GM19372 (cell line): ENCODE measurements at regions not wholly inside any gene's neighbourhood (a gene's known extent, or its start where the extent isn't known, plus 50 kb on each side); places are given as distances from the start of the nearest gene placed in this dataset.

Experiments used
- ATAC-seq: cut with Tn5 transposase; IDR thresholded peaks from one replicate; pipeline ENCODE4 v1.9.1; 2021; ENCODE audit warnings: mild to moderate bottlenecking, low read depth, moderate library complexity; ENCODE audit not compliant: unreplicated experiment

DNA sequence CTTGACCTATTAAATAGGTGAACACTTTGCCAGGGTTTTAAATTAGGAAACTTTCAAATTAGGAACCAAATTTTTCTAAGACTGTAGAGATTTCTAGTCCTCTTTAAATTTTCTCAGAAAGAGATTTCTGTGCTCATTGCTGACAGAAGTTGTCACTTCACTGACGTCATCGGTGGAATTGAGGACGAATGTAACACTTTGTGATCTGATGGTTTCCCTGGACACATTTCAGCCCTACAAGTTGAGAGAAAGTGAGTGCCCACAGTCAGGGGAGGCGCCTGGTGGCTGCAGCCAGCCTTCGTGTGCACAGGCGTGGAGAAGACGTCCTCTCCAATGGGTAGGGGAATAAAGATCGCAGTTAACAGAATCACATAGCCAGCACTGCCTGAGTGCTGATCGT, 396.5 kb upstream of the TSHZ3 start:
- ATAC-seq: no peak

DNA sequence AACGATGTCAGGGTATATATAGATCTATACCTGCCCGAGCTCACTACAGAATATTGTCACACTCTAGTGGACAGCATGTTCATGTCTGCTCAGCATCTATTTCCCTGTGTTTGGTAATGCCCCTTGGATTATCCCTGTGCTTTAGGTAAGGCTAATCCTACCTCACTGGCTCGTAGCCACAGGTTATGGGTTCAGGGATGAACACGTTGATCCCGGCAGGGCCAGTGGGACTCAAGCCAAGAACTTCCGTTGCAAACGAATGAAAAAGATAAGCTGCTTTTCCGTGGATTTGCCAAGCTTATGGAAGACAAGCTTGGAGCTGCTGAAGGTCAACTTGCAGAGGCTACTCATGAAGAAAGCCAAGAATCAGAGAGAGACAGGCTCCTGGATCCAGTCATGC, 400.0 kb upstream of the TSHZ3 start:
- ATAC-seq: no peak

DNA sequence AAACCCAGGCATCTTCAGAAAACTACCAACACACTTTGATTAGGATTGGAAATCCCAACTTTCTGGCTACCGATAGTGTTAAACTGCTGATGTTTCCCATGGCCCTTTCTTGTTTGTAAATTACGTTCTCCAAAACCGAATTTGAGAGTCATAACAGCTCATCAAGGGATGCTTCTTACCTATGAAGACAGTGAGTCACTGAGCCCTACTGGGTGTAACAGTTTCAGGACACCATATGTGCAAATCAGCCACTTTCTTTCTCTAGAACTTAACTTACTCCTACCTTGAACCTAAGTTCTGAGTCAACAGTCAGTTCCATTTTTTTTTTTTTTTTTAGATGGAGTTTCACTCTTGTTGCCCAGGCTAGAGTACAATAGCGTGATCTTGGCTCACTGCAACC, 410.1 kb upstream of the TSHZ3 start:
- ATAC-seq: no peak

DNA sequence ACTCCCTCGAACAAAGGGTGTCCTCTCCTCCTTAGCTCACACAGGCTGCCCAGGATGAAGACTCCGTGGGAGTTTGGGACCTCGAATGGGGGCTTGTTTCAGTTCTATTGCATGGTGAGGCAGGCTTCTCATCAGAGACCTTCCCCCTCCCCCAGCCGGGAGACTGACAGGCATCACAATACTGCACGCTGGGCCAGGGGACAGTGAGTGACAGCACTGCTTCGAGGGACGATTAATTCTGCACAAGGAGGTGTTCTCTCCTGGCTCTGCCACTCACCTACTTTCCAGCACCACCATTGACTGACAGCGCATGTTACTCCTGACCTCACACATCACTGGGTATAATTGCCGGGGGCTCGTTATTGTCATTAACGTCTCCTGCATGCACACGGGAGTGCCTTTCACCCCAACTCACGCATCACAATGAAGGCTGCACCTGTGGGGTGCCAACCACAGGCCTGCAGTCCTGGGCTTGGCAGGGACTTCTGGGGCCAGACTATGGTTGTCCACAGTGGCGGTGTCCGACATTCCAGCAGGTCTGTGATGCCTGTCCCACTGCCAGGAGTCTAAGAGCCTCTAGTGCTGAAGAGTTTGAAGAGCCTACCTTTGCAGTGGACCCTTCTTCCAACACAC, 412.2 kb upstream of the TSHZ3 start:
- no peak for ATAC-seq

DNA sequence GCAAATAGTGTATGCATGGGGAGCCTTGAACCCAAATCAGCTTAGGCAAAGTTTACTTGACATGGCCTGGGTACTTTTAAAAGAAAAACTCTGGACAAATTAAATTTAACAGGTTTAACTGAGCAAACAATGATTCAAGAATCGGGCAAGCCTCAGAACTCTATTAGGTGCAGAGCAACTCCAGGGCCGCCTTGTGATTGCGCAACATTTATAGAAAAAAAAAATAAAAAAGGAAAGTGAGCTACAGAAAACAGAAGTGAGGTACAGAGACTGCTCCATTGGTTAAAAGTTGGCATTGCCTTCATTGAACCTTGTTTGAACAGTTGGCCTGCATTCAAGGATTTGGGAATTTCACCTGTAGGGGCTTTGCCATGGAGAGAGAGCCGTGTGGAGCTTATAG, 421.0 kb upstream of the TSHZ3 start:
- no peak for ATAC-seq

DNA sequence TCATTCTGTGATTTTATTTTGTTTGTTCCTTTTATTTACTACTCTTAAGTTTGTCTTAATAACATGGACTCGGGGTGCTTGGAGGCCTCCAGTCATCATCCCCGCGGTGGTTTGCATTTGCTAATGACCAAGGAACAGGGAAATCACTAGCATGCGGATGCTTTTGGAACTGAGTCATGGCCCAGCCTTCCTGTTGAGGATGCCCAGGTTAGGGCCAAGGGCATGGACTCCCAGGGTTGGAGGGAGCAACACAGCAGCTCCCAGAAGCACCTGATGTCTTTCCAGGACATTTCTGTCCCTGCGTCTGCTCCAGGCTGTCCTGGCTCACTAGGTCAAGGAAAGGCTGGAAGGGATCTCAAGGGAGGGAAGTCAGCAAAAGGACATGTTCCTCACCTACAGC, 423.7 kb upstream of the TSHZ3 start:
- ATAC-seq: no peak

DNA sequence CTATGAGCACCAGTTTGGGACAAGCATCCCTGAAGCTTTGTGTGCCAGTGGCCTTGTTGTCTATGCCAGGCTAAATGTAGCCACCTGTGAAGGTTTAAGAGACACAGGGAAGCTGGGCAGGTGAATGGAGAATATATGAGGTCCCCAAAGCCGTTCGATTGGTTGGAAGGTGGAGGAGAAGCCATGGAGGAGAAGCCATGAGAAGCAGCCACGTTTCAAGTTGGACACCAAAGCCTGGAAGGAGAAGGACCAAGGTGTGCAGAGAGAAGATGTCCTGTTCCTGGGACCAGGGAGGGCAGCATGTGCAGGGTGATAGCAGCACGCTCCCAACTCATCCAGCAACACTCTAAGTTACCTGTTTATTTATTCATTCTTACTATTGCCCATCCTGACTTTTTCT, 432.3 kb upstream of the TSHZ3 start:
- no peak for ATAC-seq

DNA sequence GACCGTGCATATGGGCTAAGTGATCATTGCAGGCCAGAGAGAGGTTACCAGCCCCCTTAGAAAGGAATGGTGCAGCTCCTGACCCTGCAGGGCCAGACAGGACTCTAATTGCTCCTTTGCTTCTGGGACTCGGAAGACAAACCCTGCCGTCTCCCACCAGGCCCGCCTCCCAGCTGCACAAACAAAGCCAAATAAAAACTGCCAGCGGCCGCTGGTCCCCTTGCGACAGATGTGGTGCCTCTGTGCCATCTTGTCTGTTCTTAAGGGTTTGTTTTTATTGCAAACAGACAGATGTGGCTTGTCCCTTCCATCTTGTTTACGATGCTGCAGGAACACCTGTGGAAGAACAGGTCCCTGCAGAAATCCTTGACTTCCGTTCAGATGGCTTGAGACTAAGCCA, 434.4 kb upstream of the TSHZ3 start:
- no peak for ATAC-seq

DNA sequence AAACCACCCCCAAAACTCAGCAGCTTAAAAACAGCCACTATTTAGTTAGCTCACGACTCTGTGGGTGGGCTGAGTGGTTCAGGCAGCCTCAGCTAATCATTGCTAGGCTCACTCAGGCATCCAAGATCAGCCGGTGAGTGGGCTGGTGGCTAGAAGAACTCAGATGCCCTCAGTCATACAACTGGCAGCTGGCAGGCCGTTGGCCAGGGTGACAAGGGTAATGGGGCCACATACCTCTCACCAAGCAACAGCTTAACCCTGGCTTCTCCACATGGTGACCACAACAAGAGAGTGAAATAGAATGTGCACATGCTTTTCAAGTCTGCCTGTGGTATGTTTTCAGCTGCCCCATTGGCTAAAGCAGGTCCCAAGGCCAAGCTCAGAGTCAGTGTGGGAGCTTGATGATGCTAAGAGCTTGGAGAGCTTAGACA, 435.4 kb upstream of the TSHZ3 start:
- no peak for ATAC-seq

DNA sequence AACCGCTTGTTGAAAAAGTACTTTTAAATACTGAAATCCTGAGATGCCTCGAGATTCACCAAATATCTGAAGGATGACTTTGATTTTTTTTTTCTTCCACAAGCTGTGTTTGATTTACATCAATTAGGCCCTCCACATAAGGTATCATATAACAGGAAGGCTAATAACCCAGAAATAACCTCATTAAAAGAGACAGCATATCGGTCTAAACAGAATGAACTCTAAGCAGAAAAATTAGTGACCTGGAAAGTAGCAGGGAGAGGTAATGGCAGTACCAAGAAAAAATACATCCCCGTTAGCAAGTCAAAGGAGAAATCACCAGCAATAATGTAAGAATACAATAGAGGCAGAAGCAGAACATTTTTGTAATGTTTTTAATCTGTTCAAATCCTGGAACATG, 452.4 kb upstream of the TSHZ3 start:
- no peak for ATAC-seq

DNA sequence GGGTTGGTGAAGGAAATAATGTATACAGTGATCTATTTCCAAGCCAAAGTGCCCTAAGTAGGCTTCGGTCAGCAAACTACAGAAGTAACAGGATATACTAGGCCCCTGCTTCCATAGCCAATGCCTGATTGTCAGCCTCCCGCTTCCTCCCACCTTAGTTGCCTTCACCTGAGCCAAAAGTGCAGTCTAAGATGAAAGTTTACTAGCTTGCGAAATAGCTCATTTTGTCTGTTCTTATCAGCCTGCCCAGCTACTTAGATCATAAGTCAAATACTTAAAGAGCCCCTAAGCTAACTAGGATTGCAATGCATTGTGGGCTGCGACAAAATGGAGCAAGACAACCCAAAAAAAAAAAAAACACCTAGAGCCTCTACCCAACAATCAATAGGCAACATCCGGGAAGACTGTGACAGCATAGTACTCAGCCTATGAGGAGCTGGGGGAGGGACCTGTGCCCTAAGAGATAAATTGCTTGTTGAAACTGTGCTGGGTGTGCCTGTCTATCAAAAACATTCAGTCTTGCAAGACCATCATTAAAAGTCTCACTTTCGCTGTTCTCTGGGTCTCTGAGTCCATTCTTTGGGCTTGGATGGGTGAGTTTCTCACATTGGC, 454.7 kb upstream of the TSHZ3 start:
- ATAC-seq: no peak

DNA sequence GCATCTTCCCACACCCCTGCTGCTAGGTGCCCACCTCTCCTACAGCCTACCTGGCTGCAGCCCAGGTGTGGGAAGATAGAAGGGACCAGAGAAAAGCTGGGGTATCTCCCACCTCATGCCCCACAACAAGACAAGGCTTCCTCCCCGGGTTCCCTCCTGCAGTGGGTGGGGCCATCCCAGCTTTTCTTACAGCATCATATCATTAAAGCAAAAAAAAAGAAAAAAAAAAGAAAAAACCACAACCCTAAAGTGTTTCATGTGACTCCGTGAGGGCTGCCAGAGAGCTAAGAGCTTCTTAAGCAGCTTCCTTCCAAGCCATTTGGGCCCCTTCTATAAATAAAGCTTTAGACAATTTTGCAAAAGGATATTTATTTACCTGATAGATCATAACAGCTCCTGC, 455.4 kb upstream of the TSHZ3 start:
- ATAC-seq: no peak

DNA sequence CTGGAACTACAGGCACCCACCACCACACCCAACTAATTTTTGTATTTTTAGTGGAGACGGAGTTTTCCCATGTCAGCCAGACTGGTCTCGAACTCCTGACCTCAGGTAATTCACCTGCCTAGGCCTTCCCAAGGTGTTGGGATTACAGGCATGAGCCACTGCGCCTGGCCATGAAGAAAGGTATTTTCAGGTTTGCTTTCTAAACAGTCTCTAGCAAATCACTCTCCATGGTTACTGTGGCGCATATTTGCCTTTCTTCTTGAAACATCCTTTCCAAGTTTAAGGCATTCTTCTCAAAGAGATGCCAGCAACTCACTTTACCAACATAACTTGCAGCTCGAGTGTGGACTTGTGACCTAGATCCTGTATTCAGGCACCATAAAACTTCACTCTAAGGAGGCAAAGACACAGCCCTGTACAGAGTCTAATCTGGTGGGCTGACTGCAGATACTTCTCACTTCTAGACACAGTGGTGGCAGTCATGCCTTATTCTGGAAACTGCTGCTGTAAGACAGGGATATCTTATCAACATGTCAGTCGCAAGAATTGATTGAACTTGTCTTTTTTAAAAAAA, 461.4 kb upstream of the TSHZ3 start:
- ATAC-seq: no peak

DNA sequence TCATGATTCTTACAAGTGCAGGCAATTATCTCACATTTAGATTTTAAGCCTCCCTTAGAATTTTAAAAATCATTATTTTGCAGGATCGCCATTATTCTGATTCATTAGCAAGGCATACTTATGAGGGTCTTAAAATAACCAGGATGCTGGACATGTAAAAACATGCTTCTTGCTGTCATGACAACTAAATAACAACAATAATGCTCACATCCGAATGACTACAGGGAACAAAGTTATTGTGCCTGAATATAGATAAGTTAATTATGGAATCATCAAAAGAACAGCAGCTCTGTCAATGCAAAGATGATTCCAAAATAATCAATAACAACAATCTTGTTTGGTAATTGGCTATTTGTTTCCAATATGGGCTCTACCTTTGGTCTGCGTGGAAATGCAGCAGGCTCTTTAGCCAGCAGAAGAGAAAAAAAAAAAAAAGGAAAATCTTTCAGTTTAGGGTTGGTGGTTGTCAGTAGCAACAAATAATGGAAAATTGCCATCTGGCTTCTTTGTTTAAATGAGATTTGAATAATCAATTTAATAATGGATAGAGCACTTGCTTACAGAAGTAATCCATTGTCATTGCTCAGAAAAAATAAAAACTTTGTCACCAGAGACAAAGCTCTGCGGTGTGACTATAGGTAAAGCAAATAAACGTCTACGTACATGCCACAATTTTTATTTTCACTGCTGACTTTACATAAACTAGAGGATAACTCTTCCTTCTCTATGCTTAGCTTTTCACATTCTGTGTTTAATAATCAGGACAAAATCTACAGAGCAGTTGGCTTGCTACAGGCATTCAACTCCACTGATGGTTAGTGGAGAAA, 468.9 kb upstream of the TSHZ3 start:
- ATAC-seq: no peak

DNA sequence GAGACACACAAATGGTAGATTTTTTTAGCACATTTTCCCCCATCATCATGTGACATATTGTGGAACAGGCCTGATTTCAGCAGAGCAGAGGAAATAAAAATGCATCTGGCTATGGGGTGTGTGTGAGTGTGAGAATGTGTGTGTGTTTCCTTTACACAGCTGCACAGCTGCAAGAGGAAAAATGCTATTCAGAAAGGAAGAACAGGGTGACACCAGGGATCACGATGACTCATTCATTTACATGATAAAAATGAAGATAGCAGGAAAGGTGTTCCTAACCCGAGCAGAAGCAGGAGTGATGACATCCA, 469.5 kb upstream of the TSHZ3 start:
- ATAC-seq: no peak

DNA sequence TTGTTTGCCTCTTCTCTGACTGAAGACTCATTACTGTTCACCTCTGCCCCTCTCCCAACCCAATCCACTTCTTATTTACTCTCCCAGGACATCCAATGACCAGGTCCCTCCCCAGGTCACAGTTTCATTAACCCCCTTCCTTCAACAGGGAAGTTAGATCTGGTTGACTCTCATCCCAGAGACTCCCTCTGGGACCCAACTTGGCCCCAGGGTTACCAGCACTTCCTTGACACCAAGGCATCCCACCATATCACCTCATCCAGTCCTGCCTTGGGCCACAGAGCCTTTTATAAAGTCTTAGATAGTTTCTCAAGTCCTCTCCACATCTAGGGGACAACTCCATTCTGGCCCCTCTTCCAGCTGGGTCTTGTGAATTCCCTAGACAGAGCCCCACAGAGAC, 470.6 kb upstream of the TSHZ3 start:
- no peak for ATAC-seq

DNA sequence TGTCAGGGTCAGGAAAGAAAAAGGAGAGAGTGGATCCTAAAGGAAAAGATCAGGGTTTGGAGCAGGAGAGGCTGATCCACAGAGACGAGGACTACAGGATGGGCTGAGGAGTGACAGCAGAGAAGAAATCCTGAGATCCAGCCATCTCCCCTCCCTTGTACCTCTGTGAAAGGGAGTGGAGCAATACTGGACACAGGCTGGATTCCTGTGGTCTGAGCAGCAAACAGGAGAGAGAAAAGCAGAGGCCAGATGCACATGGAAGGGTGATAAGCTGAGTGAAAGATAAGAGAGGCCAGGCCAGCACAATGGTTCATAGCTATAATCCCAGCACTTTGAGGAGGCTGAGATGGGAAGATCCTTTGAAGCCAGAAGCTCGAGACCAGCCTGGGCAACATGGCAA, 472.1 kb upstream of the TSHZ3 start:
- ATAC-seq: no peak

DNA sequence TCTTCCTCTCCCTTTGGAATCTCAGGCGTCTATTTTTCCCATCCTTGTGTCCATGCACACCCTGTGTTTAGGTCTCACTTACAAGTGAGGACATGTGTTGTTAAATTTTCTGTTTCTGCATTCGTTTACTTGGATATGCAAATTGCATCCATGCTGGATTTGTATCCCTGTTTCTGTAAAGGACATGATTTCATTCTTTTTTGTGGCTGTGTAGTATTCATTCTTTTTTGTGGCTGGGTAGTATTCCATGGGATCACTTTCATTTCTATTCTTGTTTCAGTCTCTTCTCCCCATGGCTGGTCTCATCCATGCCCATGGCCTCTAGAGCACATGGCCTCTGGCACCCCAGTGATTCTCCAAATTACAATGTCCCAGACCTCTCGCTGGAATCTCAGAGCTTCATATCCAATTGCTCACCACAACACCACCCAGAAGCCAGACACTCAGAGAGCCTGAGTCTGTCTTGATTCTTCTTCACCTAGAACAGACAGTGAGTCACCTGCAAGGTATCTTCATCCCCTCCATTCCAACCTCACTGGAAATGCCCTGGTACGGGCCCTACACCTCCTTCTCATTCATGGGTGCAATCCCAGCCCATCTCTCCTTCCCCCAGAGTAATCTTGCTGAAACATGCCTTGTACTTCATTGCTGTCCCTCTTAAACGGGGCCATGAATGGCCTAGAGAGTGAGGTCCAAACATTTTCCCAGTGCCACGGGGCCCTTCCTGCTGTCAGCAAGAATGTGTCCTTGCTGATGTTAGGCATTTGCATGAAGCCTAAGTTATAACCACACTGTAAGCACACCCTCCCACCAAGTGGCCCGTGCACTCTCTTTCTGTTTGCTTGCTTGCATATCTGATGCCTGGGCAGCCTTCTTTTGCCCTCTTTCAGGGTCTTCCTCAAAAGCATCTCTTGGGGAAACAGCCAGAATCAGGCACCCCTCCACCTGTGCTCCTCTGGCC, 476.2 kb upstream of the TSHZ3 start:
- no peak for ATAC-seq

DNA sequence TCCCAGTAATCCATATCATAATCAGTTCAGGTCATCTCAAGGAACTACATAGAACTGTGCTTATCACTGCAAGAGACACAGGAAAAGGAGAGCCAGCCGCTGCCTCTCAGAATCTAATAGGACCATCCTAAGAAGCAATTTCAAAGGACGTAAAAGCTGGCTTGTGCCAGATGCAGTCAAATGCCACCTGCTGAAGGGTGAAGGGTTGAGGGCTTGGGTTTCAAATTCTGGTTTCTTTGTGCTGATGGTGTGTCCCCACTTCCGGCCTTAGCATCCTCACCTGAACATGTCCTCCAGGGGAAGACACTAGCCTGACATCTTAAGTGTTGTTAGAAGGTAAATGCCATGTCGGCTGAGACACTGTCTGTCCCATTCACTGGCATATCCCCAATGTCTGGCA, 477.1 kb upstream of the TSHZ3 start:
- ATAC-seq: no peak

DNA sequence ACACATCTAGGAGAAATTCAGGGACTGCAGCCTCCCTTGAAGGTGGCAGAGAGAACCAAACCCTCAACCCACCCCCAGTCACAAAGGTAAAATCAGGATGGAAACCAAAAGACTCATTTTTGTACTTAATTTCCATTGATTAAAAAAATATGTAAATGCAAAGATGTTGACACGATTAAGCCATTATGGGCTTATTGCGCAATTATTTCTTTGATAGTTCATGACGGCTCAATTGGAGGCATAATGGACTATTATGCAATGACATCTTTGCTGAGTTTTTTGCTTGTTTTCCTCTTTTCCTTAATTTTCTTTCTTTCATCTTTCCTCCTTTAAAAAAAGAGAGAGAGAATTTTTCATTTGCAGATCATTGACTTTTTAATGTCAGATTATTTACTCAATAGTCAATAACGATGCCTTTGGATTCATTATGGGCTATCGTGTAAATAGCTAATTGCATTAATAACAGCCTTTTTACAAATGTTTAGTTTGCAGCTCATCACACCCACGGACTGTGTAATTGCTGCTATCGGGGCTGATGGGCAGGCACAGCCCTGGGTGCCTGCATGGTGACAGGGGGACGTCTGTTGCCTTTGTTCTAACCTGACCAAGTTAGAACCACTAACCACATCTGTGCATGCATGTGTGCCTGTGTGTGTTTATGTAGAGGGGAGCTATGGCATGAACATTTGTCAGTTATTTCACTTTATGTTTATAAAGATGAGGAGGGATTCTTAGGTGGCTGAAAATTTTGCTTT, 482.4 kb upstream of the TSHZ3 start:
- ATAC-seq: no peak
